ENCODE measurements at regions not wholly inside any gene's neighbourhood (a gene's known extent, or its start where the extent isn't known, plus 50 kb on each side); places are given as distances from the start of the nearest gene placed in this dataset.

DNA sequence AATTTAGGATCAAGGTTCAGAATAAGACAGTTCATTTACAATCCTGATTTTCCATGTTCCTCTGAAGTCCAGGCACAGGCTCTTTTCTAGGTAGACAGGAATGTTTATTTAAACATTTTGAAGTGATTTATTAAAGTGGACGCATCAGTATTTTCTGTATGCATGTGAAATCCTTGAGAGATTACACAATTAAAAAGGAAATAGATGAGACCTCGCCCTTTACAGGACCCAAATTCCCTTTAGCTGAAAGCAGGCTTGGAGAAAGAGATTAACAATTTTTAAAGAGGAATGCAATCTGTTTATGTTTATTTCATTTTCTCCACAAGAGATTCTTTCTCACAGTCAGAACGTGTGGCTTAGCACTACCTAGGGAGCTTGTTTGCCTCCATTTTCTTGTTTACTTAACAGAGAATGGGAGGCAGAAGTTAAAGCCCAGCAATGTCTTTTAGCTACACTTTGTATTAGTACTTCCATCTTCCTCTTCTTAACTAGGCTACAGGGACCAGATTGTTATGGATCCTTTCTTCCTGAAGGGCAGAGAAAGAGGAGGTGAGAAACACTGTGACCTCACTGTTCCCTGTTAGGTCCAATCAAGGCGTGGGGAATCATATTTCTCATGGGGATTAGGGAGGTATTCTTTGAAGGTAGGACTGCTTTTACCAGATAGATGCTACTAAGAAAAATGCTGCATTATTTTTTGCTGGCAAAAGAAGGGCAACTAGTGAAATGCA is 416.0 kb downstream of the SH3GL2 start:
- Histone ChIP-seq H3K27me3 (ENCODE audit: control insufficient read depth in 2 of 2, insufficient read depth in 2 of 2, low read length in 2 of 2) (no peaks in the 10 kb centered on the region), H3K9me1 (ENCODE audit: control insufficient read depth, insufficient read depth, low read length) (no peaks in the 10 kb centered on the region), H2AFZ (ENCODE audit: low read depth, low read length) (no peak overlapping the region), H3K4me1 (replicated peaks in 1 of 2; ENCODE audit: control insufficient read depth in 2 of 2, insufficient read depth in 2 of 2, low read length in 2 of 2) (no peaks in the 10 kb centered on the region), H3K9ac (ENCODE audit: insufficient read depth in 1 of 2, low read depth in 2 of 2, low read length in 2 of 2) (no peak overlapping the region), H3K4me3 (no peak overlapping the region), H3K79me2 (ENCODE audit: control insufficient read depth, insufficient read depth, low read length) (no peaks in the 10 kb centered on the region), H3K27ac (ENCODE audit: extremely low read depth, low read depth, low read length) (no peak overlapping the region), H3K36me3 (ENCODE audit: control insufficient read depth, insufficient read depth, low read length) (no peaks in the 10 kb centered on the region), H3K9me3 (replicated peaks; ENCODE audit: control insufficient read depth, insufficient read depth, low read depth, low read length) (no peaks in the 10 kb centered on the region), H3K4me2 (ENCODE audit: insufficient read depth, low read length) (no peak overlapping the region), H4K20me1 (replicated peaks; ENCODE audit: control insufficient read depth, insufficient read depth, low read length) (no peaks in the 10 kb centered on the region)
- no peak for ATAC-seq
- no TSS peak for BruUV-seq (replicated peaks)
- ChIA-PET CTCF (ENCODE audit: low intra/inter-chr PET ratio) (no interaction called here), POLR2A (no interaction called here)
- intact Hi-C loops (cut with micrococcal nuclease) (no loop called here), in situ Hi-C loops (cut with MboI) (no loop called here)
- no peak for TF ChIP-seq FOXA1 (IDR thresholded peaks at IDR 0.05; ENCODE audit: borderline replicate concordance)
- TF ChIP-seq HMGXB4 (CRISPR knock-in tag; IDR thresholded peaks at IDR 0.05): no peak
- no peak for TF ChIP-seq TAF1 (IDR thresholded peaks at IDR 0.05; ENCODE audit: control insufficient read depth, extremely low read depth, insufficient read depth, low read length, severe bottlenecking)
- no peak for TF ChIP-seq ZNF668 (CRISPR knock-in tag; IDR thresholded peaks at IDR 0.05)
- no peak for TF ChIP-seq CLOCK (CRISPR knock-in tag; IDR thresholded peaks at IDR 0.05; ENCODE audit: borderline replicate concordance)
- no peak for TF ChIP-seq KAT7 (CRISPR knock-in tag; IDR thresholded peaks at IDR 0.05; ENCODE audit: borderline replicate concordance)
- no peak for TF ChIP-seq ZNF778 (CRISPR knock-in tag; IDR thresholded peaks at IDR 0.05)
- TF ChIP-seq CBX1 (IDR thresholded peaks at IDR 0.05; ENCODE audit: low read depth): no peak
- TF ChIP-seq HNRNPL (IDR thresholded peaks at IDR 0.05; ENCODE audit: low read depth, low read length): no peak
- no peak for TF ChIP-seq MTF1 (CRISPR knock-in tag; IDR thresholded peaks at IDR 0.05; ENCODE audit: borderline replicate concordance)
- TF ChIP-seq ZNF347 (CRISPR knock-in tag; IDR thresholded peaks at IDR 0.05; ENCODE audit: low read depth): no peak
- TF ChIP-seq, protein P1, sequence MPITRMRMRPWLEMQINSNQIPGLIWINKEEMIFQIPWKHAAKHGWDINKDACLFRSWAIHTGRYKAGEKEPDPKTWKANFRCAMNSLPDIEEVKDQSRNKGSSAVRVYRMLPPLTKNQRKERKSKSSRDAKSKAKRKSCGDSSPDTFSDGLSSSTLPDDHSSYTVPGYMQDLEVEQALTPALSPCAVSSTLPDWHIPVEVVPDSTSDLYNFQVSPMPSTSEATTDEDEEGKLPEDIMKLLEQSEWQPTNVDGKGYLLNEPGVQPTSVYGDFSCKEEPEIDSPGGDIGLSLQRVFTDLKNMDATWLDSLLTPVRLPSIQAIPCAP (CRISPR knock-in tag; IDR thresholded peaks at IDR 0.05; ENCODE audit: borderline replicate concordance): no peak
- TF ChIP-seq ZNF707 (CRISPR knock-in tag; conservative IDR thresholded peaks at IDR 0.05): no peak
- no peak for TF ChIP-seq SAP30 (IDR thresholded peaks at IDR 0.05; ENCODE audit: borderline replicate concordance, insufficient read depth, low read depth, low read length, poor library complexity, severe bottlenecking)
- TF ChIP-seq BRD9 (IDR thresholded peaks at IDR 0.05; ENCODE audit: low read depth, partially characterized antibody): no peak
- 0% methylated on average over 4 of the region's 4 CpGs for WGBS (ENCODE audit: insufficient coverage, low coverage, missing lambda C conversion rate)
- no peak for DNase-seq (ENCODE audit: extremely low read depth in 1 of 4, low spot score in 3 of 4)
- no peak for FAIRE-seq

Data from K562 (cell line).